AG10803 (cell line): ENCODE measurements at regions not wholly inside any gene's neighbourhood (a gene's known extent, or its start where the extent isn't known, plus 50 kb on each side); places are given as distances from the start of the nearest gene placed in this dataset.

Source experiments
- DNase-seq: peaks from one replicate; pipeline ENCODE4 v3.0.0; 2010; ENCODE audit warnings: low read depth
- H3K4me3 ChIP-seq: 2 replicates; pipeline ENCODE4 v1.5.1; 2011; ENCODE audit warnings: mild to moderate bottlenecking, low read length, control low read depth
- CTCF ChIP-seq: conservative IDR thresholded peaks from 2 replicates; pipeline ENCODE4 v1.5.1; 2011; ENCODE audit warnings: mild to moderate bottlenecking, low read length, control low read depth, inconsistent platforms

DNA sequence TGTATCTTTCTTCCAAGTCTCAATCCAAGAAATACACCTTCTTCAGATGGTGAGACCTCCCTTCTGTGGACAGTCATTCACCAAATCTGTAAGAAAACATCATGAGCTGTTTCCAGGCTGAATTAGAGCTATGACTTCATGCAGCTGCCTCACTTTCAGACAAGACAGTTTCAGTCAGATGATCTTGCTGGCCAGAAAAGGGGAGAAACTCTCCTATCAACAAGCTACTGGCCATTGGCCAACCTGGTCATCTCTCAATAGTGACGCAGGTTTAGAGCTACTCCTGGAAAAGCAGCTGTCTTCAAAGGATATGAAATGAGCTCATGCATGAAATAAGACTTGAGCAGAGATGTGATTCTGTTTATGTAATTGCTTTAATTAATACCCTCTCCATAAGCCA is 69.6 kb upstream of the NDP start:
- no peak for DNase-seq
- H3K4me3 ChIP-seq = no peak overlapping the region
- TF ChIP-seq CTCF = no peak

GRCh38 chrX:44042116-44042515 is 68.9 kb upstream of the NDP start:
- TF ChIP-seq CTCF = no peak
- no peak for DNase-seq
- no peak overlapping the region for H3K4me3 ChIP-seq

DNA sequence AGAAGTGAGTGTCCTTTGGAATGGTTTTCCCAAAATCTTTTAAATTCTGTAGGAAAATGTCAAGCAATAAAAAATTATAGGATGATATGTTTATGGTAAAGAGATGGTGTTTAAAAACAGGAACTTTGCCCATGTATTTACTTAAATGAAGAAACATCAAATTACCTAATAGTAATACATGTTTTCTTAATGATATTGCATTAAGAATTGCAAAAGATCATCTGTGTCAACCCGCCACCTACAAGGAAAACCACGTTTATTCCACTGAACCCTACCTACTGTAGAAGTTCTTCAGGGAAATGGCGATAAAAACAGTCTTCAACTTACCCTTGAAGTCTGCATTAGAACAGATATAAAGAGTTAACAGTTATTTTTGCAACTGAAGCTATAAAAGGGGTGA is 67.2 kb upstream of the NDP start:
- TF ChIP-seq CTCF = no peak
- DNase-seq = no peak
- H3K4me3 ChIP-seq = no peak overlapping the region

DNA sequence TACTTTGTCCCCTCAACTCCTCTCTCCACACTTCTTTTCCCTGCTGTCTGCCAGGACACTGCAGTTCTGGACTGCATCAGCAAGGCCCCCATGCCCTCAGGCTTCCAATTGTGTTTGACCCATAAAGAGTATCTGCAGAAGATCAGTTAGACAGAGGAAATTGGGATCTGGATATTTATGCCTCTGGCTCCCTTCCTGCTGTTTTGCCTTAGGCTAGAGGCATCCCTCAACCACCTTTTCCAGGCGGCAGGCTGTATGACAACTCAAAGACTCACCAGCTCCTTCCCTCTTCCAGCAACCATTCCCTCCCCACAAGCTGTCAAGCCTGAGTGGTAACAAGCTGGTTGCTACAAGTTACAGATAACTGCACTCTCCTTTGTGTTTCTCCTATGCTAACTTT is 66.4 kb upstream of the NDP start:
- no peak for DNase-seq
- TF ChIP-seq CTCF = no peak
- H3K4me3 ChIP-seq = no peak overlapping the region

- DNase-seq = peak; percentile 83
- no peak for TF ChIP-seq CTCF
- no peak overlapping the region for H3K4me3 ChIP-seq
These were observed 63.1 kb upstream of the NDP start for GRCh38 chrX:44036336-44036735.

GRCh38 chrX:44035571-44035970 is 62.4 kb upstream of the NDP start:
- no peak for DNase-seq
- no peak for TF ChIP-seq CTCF

GRCh38 chrX:44032479-44032878 is 59.3 kb upstream of the NDP start:
- no peak overlapping the region for H3K4me3 ChIP-seq
- no peak for TF ChIP-seq CTCF
- DNase-seq = no peak

More at GRCh38 chrX:44035571-44035970, 62.4 kb upstream of the NDP start:
- H3K4me3 ChIP-seq = no peak overlapping the region
